ENCODE measurements at regions not wholly inside any gene's neighbourhood (a gene's known extent, or its start where the extent isn't known, plus 50 kb on each side); places are given as distances from the start of the nearest gene placed in this dataset.

DNA sequence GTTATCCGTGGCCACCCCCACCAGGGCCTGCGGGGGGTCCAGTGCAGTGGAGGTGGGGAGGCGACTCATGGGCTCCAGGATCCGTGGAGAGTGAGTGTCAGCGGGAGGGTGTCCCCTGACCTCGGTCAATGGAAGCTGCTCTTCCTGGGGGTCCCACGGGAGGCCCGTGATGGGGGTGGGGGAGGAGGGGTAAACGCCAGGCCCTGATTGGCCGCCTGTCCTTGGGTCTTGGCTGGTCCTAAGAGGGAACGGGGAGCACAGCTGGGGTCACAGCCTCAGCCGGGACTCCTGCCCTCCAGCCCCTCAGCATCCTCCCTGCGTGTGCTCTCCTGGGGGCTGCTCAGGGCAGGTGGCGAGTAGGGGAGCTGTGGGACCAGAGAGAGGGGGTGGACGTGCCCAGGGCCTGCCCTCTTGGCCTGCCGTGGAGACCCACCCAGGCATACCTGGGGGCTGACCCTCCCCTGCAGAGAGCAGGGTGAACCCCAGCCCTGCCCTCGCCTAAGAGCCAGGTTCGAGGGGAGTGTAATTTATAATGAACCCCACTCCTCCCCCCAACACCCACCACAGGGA lies 184.6 kb downstream of the GOLGA6L6 start:
- TF ChIP-seq, protein P1, sequence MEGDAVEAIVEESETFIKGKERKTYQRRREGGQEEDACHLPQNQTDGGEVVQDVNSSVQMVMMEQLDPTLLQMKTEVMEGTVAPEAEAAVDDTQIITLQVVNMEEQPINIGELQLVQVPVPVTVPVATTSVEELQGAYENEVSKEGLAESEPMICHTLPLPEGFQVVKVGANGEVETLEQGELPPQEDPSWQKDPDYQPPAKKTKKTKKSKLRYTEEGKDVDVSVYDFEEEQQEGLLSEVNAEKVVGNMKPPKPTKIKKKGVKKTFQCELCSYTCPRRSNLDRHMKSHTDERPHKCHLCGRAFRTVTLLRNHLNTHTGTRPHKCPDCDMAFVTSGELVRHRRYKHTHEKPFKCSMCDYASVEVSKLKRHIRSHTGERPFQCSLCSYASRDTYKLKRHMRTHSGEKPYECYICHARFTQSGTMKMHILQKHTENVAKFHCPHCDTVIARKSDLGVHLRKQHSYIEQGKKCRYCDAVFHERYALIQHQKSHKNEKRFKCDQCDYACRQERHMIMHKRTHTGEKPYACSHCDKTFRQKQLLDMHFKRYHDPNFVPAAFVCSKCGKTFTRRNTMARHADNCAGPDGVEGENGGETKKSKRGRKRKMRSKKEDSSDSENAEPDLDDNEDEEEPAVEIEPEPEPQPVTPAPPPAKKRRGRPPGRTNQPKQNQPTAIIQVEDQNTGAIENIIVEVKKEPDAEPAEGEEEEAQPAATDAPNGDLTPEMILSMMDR (IDR thresholded peaks at IDR 0.05; ENCODE audit: control extremely low read depth in 1 of 3, insufficient read depth in 1 of 3, low read depth in 1 of 3, low read length in 3 of 3) = no peak
- TF ChIP-seq GTF2F1 (IDR thresholded peaks at IDR 0.05; ENCODE audit: borderline replicate concordance, low read depth, low read length) (no peak), CREB1 (IDR thresholded peaks at IDR 0.05) (no peak), POLR2A (IDR thresholded peaks at IDR 0.05; ENCODE audit: control extremely low read depth in 1 of 2, low read depth in 2 of 2, low read length in 2 of 2) (no peak), CEBPB (IDR thresholded peaks at IDR 0.05; ENCODE audit: low read depth, low read length) (no peak), SRF (IDR thresholded peaks at IDR 0.05; ENCODE audit: low read depth, low read length) (no peak), BACH1 (IDR thresholded peaks at IDR 0.05; ENCODE audit: low read length) (no peak), POLR2AphosphoS5 (IDR thresholded peaks at IDR 0.05; ENCODE audit: low read depth, low read length) (no peak)
